ENCODE measurements at regions not wholly inside any gene's neighbourhood (a gene's known extent, or its start where the extent isn't known, plus 50 kb on each side); places are given as distances from the start of the nearest gene placed in this dataset.

- no peaks in the 10 kb centered on the region for H3K79me2 ChIP-seq (ENCODE audit: insufficient read depth, low read length)
- H2AFZ ChIP-seq (ENCODE audit: low read depth, low read length, severe bottlenecking): no peak overlapping the region
- TF ChIP-seq EZH2phosphoT487 (conservative IDR thresholded peaks at IDR 0.05; ENCODE audit: low read length): no peak
- no peak for TF ChIP-seq CTCF (IDR thresholded peaks at IDR 0.05; ENCODE audit: insufficient read depth, low read length, poor library complexity, severe bottlenecking)
- no peaks in the 10 kb centered on the region for H4K20me1 ChIP-seq (ENCODE audit: low read depth, low read length)
- H3K27me3 ChIP-seq (ENCODE audit: low read length): no peaks in the 10 kb centered on the region; the same call in 1 of the 2 replicates
- H3K27ac ChIP-seq (ENCODE audit: low read depth, low read length): no peak overlapping the region
- no peaks in the 10 kb centered on the region for H3K9me2 ChIP-seq (replicated peaks; ENCODE audit: insufficient read depth, low read length)
- no peak overlapping the region for H3K4me2 ChIP-seq (ENCODE audit: low read depth, low read length, poor library complexity, severe bottlenecking)
- no peak overlapping the region for H3K9ac ChIP-seq (ENCODE audit: low read length)
- no peaks in the 10 kb centered on the region for H3K9me3 ChIP-seq (ENCODE audit: insufficient read depth, low read length)
- no peaks in the 10 kb centered on the region for H3K36me3 ChIP-seq (ENCODE audit: low read length)
- no peak overlapping the region for H3K4me3 ChIP-seq (ENCODE audit: insufficient read depth, low read length, poor library complexity, severe bottlenecking)
- no peaks in the 10 kb centered on the region for H3F3A ChIP-seq (ENCODE audit: insufficient read depth)
Observed at GRCh38 chr18:24995755-24996154, 356.2 kb downstream of the ZNF521 start.

- no peak for TF ChIP-seq CTCF (IDR thresholded peaks at IDR 0.05; ENCODE audit: insufficient read depth, low read length, poor library complexity, severe bottlenecking)
- no peak for TF ChIP-seq EZH2phosphoT487 (conservative IDR thresholded peaks at IDR 0.05; ENCODE audit: low read length)
- no peaks in the 10 kb centered on the region for H3K9me3 ChIP-seq (ENCODE audit: insufficient read depth, low read length)
- no peak overlapping the region for H3K4me2 ChIP-seq (ENCODE audit: low read depth, low read length, poor library complexity, severe bottlenecking)
- H2AFZ ChIP-seq (ENCODE audit: low read depth, low read length, severe bottlenecking): no peak overlapping the region
- no peak overlapping the region for H3K9ac ChIP-seq (ENCODE audit: low read length)
- no peaks in the 10 kb centered on the region for H3F3A ChIP-seq (ENCODE audit: insufficient read depth)
- no peak overlapping the region for H3K27ac ChIP-seq (ENCODE audit: low read depth, low read length)
- no peaks in the 10 kb centered on the region for H3K79me2 ChIP-seq (ENCODE audit: insufficient read depth, low read length)
- no peak overlapping the region for H3K4me3 ChIP-seq (ENCODE audit: insufficient read depth, low read length, poor library complexity, severe bottlenecking)
- H3K27me3 ChIP-seq (ENCODE audit: low read length): no peaks in the 10 kb centered on the region; the same call in 1 of the 2 replicates
- H3K36me3 ChIP-seq (ENCODE audit: low read length): no peaks in the 10 kb centered on the region
- no peaks in the 10 kb centered on the region for H3K9me2 ChIP-seq (replicated peaks; ENCODE audit: insufficient read depth, low read length)
- no peaks in the 10 kb centered on the region for H4K20me1 ChIP-seq (ENCODE audit: low read depth, low read length)
Observed at GRCh38 chr18:24999650-25000267, 352.2 kb downstream of the ZNF521 start.

GRCh38 chr18:25001803-25002202 is 350.2 kb downstream of the ZNF521 start:
- Histone ChIP-seq H3F3A (ENCODE audit: insufficient read depth) (no peaks in the 10 kb centered on the region), H3K9ac (ENCODE audit: low read length) (no peak overlapping the region), H3K9me2 (replicated peaks; ENCODE audit: insufficient read depth, low read length) (no peaks in the 10 kb centered on the region), H3K79me2 (ENCODE audit: insufficient read depth, low read length) (no peaks in the 10 kb centered on the region), H3K36me3 (ENCODE audit: low read length) (no peaks in the 10 kb centered on the region), H3K9me3 (ENCODE audit: insufficient read depth, low read length) (no peaks in the 10 kb centered on the region), H3K4me3 (ENCODE audit: insufficient read depth, low read length, poor library complexity, severe bottlenecking) (no peak overlapping the region), H3K4me2 (ENCODE audit: low read depth, low read length, poor library complexity, severe bottlenecking) (no peak overlapping the region), H3K27me3 (ENCODE audit: low read length) (no peaks in the 10 kb centered on the region), H3K27ac (ENCODE audit: low read depth, low read length) (no peak overlapping the region), H2AFZ (ENCODE audit: low read depth, low read length, severe bottlenecking) (no peak overlapping the region), H4K20me1 (ENCODE audit: low read depth, low read length) (no peaks in the 10 kb centered on the region)
- TF ChIP-seq EZH2phosphoT487 (conservative IDR thresholded peaks at IDR 0.05; ENCODE audit: low read length): no peak
- TF ChIP-seq CTCF (IDR thresholded peaks at IDR 0.05; ENCODE audit: insufficient read depth, low read length, poor library complexity, severe bottlenecking): no peak
